ENCODE measurements at regions not wholly inside any gene's neighbourhood (a gene's known extent, or its start where the extent isn't known, plus 50 kb on each side); places are given as distances from the start of the nearest gene placed in this dataset.

DNA sequence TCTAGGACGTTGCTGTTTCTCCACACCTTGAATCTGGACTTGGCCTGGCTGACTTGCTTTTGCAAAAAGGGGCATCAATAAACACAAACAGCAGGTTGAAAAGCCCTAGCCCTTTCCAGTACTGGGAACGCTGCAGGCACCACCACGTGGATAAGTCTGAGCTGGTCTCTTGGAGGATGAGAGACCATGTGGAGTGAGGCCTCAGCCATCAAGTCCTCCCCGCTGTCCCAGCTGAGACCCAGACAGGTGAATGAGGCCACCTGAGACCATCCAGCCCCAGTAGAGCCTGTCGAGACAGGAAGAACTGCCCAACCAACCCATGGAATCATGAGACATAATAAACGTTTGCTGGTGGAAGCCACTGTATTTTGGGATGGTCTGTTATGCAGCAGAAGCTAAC lies 688.7 kb downstream of the PTPRU start:
- no peak overlapping the region for H3K4me3 ChIP-seq
- H3K27me3 ChIP-seq = peaks cover 0 to 22% (median 10%) of the 10 kb centered on the region in 7 donors
- DNase-seq = no peak
- H3K4me1 ChIP-seq = no peaks in the 10 kb centered on the region
- whole genome bisulfite sequencing, 2 donors = 81 to 84% methylated on average over 6 of the region's 6 CpGs
- intact Hi-C loops (cut with DNase I) = no loop called here
- TF ChIP-seq CTCF (IDR thresholded peaks at IDR 0.05) = no peak
- ATAC-seq = no peak
- no peaks in the 10 kb centered on the region for H3K36me3 ChIP-seq
- H3K9me3 ChIP-seq = no peaks in the 10 kb centered on the region
- H3K27ac ChIP-seq = no peak overlapping the region

DNA sequence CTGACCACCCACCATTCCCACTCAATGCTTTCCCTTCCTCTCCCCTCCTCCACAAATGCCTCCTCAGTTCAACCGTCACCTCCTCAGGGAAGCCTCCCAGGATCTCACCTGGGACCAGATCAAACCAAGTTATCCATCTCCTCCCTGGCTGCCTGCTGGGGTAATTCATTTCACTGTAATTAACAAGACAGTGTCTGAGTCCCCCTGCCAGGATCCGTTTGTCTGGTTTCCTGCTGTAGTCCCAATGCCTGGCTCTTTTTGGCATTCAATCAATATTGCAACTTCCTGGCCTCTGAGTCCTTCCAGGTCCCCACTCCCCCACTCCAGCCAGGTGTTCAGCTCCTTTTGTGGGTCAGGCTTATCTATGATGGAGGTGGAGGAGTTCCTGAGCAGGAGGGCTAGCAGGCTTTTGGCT lies 687.7 kb downstream of the PTPRU start:
- Histone ChIP-seq H3K27me3 (peaks cover 0 to 22% (median 10%) of the 10 kb centered on the region in 7 donors), H3K9me3 (no peaks in the 10 kb centered on the region), H3K36me3 (no peaks in the 10 kb centered on the region), H3K4me3 (no peak overlapping the region), H3K27ac (no peak overlapping the region), H3K4me1 (no peaks in the 10 kb centered on the region)
- ATAC-seq (no peak), DNase-seq (no peak)
- WGBS, 2 donors = 3 to 9% methylated on average over 2 of the region's 2 CpGs
- intact Hi-C loops (cut with DNase I) = no loop called here
- no peak for TF ChIP-seq CTCF (IDR thresholded peaks at IDR 0.05)

DNA sequence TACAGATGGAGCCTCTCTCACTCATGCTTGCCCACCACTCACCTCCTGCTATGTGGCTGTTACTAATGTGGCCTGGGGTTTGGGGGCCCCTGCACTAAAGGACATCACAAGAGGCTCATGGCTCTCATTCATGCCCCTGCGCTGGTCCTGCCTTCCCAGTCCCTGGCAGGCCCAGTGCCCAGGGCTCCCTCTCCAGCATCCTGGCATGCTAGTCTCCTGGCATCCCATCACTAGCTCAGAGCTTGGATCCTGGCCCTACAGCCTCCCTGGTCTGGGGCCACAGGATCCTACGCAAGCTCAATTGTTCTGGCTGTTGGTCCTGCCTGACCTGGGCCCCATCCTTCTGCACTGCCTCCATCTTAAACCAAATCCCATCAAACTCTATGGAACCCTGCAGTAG lies 685.4 kb downstream of the PTPRU start:
- H3K4me3 ChIP-seq = no peak overlapping the region
- no peak for TF ChIP-seq CTCF (IDR thresholded peaks at IDR 0.05)
- H3K36me3 ChIP-seq = no peaks in the 10 kb centered on the region
- 89 to 96% methylated on average over 2 of the region's 2 CpGs for WGBS, 2 donors
- H3K4me1 ChIP-seq = no peaks in the 10 kb centered on the region
- intact Hi-C loops (cut with DNase I) = no loop called here
- peaks cover 0 to 14% (median 10%) of the 10 kb centered on the region in 7 donors for H3K27me3 ChIP-seq
- H3K27ac ChIP-seq = no peak overlapping the region
- DNase-seq = no peak
- H3K9me3 ChIP-seq = no peaks in the 10 kb centered on the region
- no peak for ATAC-seq

GRCh38 chr1:29920784-29921183 lies 684.5 kb downstream of the PTPRU start:
- no peak for ATAC-seq

More at GRCh38 chr1:29920784-29921183, 684.5 kb downstream of the PTPRU start:
- Histone ChIP-seq H3K36me3 (no peaks in the 10 kb centered on the region), H3K4me3 (no peak overlapping the region), H3K27me3 (peaks cover 0 to 12% (median 2%) of the 10 kb centered on the region in 7 donors), H3K27ac (no peak overlapping the region), H3K9me3 (no peaks in the 10 kb centered on the region), H3K4me1 (no peaks in the 10 kb centered on the region)
- TF ChIP-seq CTCF (IDR thresholded peaks at IDR 0.05) = no peak
- DNase-seq = no peak
- intact Hi-C loops (cut with DNase I) = no loop called here
- WGBS, 2 donors = 35 to 45% methylated on average over 11 of the region's 11 CpGs

Measured in heart right ventricle (tissue), 16 donors.